ENCODE measurements at regions not wholly inside any gene's neighbourhood (a gene's known extent, or its start where the extent isn't known, plus 50 kb on each side); places are given as distances from the start of the nearest gene placed in this dataset.

DNA sequence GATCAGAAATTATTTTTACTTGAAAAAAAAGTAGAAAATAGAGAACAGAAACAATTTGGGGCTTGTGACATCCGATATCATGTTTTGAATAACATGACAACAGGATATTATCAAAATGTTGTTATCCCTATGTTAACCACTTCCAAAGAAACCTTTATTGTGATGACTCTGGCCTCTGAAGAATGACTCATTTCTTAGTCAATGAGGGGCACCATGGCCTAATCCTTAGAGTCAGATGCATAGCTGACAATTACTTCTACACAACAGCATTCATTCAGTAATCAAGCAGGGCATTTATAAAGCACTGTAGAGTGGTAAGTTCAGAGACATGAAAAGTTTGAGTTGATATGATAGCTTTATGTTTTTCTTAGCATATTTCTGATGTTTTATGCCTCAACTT lies 703.0 kb downstream of the RNF144A start:
- TF ChIP-seq, protein P1, sequence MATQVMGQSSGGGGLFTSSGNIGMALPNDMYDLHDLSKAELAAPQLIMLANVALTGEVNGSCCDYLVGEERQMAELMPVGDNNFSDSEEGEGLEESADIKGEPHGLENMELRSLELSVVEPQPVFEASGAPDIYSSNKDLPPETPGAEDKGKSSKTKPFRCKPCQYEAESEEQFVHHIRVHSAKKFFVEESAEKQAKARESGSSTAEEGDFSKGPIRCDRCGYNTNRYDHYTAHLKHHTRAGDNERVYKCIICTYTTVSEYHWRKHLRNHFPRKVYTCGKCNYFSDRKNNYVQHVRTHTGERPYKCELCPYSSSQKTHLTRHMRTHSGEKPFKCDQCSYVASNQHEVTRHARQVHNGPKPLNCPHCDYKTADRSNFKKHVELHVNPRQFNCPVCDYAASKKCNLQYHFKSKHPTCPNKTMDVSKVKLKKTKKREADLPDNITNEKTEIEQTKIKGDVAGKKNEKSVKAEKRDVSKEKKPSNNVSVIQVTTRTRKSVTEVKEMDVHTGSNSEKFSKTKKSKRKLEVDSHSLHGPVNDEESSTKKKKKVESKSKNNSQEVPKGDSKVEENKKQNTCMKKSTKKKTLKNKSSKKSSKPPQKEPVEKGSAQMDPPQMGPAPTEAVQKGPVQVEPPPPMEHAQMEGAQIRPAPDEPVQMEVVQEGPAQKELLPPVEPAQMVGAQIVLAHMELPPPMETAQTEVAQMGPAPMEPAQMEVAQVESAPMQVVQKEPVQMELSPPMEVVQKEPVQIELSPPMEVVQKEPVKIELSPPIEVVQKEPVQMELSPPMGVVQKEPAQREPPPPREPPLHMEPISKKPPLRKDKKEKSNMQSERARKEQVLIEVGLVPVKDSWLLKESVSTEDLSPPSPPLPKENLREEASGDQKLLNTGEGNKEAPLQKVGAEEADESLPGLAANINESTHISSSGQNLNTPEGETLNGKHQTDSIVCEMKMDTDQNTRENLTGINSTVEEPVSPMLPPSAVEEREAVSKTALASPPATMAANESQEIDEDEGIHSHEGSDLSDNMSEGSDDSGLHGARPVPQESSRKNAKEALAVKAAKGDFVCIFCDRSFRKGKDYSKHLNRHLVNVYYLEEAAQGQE (IDR thresholded peaks at IDR 0.05; ENCODE audit: insufficient read depth in 1 of 2, low read depth in 2 of 2, low read length in 2 of 2) = no peak
- TF ChIP-seq FOXP2 (optimal IDR thresholded peaks at IDR 0.05; ENCODE audit: borderline replicate concordance, extremely low read depth, extremely low read length, insufficient read depth) (no peak), TAF1 (IDR thresholded peaks at IDR 0.05; ENCODE audit: borderline replicate concordance, insufficient read depth, low read length) (no peak), POLR2AphosphoS5 (IDR thresholded peaks at IDR 0.05; ENCODE audit: low read depth, low read length) (no peak), SIN3A (IDR thresholded peaks at IDR 0.05; ENCODE audit: borderline replicate concordance, insufficient read depth, low read length) (no peak)

DNA sequence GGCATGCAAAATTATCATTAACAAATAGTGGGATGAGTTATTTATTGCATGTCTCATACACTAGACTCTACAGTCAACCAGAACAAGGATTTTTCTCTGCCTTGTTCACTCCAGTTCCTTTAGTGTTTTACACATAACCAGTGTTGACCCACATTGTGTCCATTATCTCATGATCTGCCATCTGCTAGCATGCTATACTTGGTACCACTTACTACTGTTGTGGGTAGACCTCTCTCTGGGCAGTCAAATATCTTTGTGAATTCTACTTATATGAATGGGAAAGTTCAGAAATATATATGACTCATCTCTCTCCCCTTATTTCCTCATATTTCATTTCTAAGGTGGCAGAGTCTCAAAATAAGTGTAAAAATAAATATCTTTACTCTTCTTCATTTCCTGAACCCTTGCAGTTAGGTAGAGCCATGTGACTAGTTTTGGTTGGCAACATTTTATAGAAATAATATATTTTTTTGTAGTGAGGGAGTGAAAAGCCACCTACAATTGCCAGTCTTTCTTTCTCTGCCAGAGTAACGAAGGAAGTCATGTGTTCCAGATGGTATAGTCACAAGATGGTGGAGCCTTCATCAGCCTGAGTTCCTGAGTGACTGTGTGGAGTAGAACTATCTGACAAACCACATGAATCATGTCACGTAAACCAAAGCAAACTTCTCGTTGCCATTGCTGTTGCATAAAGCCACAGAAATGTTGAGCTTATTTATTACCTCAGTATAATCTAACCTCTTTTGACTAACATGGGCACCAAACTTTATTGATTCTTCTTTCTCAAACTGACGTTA lies 704.0 kb downstream of the RNF144A start:
- TF ChIP-seq FOXP2 (optimal IDR thresholded peaks at IDR 0.05; ENCODE audit: borderline replicate concordance, extremely low read depth, extremely low read length, insufficient read depth) (no peak), TAF1 (IDR thresholded peaks at IDR 0.05; ENCODE audit: borderline replicate concordance, insufficient read depth, low read length) (no peak), SIN3A (IDR thresholded peaks at IDR 0.05; ENCODE audit: borderline replicate concordance, insufficient read depth, low read length) (no peak), POLR2AphosphoS5 (IDR thresholded peaks at IDR 0.05; ENCODE audit: low read depth, low read length) (no peak)
- TF ChIP-seq, protein P1 (IDR thresholded peaks at IDR 0.05; ENCODE audit: insufficient read depth in 1 of 2, low read depth in 2 of 2, low read length in 2 of 2) = no peak

DNA sequence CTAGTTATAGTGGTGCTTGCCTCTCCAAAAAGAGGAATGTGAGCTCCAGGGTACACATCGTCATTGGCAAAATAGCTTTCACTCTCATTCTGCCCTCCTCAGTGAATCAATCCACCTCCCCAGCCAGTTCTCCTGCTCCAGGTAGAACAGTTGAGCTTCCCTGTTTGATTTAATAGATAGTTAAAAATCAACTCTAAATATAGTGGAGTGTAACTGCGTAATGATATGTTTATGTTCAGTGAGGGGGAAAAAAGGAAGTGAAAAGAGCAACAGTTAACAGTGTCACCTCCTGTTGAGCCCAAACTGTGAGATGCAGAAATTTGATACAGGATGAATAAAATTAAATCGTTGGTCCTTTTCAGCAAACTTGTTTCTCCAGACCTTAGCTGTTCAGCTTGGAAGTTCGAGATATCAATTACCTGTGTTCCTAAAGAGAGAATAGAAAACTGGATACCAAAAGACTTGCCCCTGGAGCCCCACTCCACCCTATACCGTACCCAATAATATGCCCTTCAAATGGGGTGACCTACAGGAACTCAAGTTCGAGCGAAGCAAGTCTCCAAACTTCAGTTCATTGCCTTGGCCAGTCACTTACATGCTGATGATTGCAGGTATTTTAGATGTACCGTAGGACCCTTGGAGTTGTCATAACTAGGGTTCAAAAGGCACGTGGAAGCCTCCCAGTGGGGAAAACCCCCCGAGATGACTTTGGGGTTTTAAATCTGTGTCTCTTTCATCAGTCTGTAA lies 708.4 kb downstream of the RNF144A start:
- TF ChIP-seq TAF1 (IDR thresholded peaks at IDR 0.05; ENCODE audit: borderline replicate concordance, insufficient read depth, low read length) (no peak), SIN3A (IDR thresholded peaks at IDR 0.05; ENCODE audit: borderline replicate concordance, insufficient read depth, low read length) (no peak), FOXP2 (optimal IDR thresholded peaks at IDR 0.05; ENCODE audit: borderline replicate concordance, extremely low read depth, extremely low read length, insufficient read depth) (no peak), POLR2AphosphoS5 (IDR thresholded peaks at IDR 0.05; ENCODE audit: low read depth, low read length) (no peak)
- TF ChIP-seq, protein P1 (IDR thresholded peaks at IDR 0.05; ENCODE audit: insufficient read depth in 1 of 2, low read depth in 2 of 2, low read length in 2 of 2) = no peak

DNA sequence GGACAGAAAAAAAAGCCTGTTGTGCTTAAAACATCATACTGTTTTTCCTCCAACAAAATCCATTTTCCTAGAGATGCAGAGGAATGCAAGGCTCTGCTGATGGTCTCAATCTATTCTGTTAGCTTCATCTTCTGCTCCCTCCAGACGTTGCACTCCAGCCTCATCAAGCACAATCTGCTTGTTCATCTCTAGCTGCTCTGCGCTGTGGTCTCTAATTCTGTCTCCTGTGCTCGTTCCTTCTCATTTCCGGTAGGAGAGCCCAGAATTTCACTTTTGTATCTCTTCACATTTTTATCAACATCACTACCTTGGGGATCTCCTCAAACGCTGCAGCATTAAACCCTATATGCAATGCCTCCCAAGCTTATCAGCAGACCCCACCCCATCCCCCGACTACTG lies 708.9 kb downstream of the RNF144A start:
- TF ChIP-seq POLR2AphosphoS5 (IDR thresholded peaks at IDR 0.05; ENCODE audit: low read depth, low read length) = no peak
- TF ChIP-seq TAF1 (IDR thresholded peaks at IDR 0.05; ENCODE audit: borderline replicate concordance, insufficient read depth, low read length) = no peak
- no peak for TF ChIP-seq SIN3A (IDR thresholded peaks at IDR 0.05; ENCODE audit: borderline replicate concordance, insufficient read depth, low read length)
- no peak for TF ChIP-seq FOXP2 (optimal IDR thresholded peaks at IDR 0.05; ENCODE audit: borderline replicate concordance, extremely low read depth, extremely low read length, insufficient read depth)
- TF ChIP-seq, protein P1 (IDR thresholded peaks at IDR 0.05; ENCODE audit: insufficient read depth in 1 of 2, low read depth in 2 of 2, low read length in 2 of 2) = no peak
